ENCODE measurements at regions not wholly inside any gene's neighbourhood (a gene's known extent, or its start where the extent isn't known, plus 50 kb on each side); places are given as distances from the start of the nearest gene placed in this dataset.

- Histone ChIP-seq H3K4me3 (ENCODE audit: low read depth, low read length) (no peak overlapping the region), H3K36me3 (ENCODE audit: control insufficient read depth, insufficient read depth, low read length) (no peaks in the 10 kb centered on the region), H3K27me3 (ENCODE audit: control insufficient read depth, insufficient read depth, low read length) (no peaks in the 10 kb centered on the region), H3K9me3 (ENCODE audit: control insufficient read depth, insufficient read depth, low read depth, low read length) (no peaks in the 10 kb centered on the region), H3K27ac (ENCODE audit: low read depth, low read length) (no peak overlapping the region), H3K4me1 (ENCODE audit: control insufficient read depth, insufficient read depth, low read length) (no peaks in the 10 kb centered on the region), H3K9ac (ENCODE audit: low read length) (no peak overlapping the region)
These were observed 133.3 kb upstream of the ANO3 start for GRCh38 chr11:26198532-26199096.

GRCh38 chr11:26199331-26200095, 132.4 kb upstream of the ANO3 start:
- no peak overlapping the region for H3K9ac ChIP-seq (ENCODE audit: low read length)
- no peaks in the 10 kb centered on the region for H3K27me3 ChIP-seq (ENCODE audit: control insufficient read depth, insufficient read depth, low read length)
- no peaks in the 10 kb centered on the region for H3K9me3 ChIP-seq (ENCODE audit: control insufficient read depth, insufficient read depth, low read depth, low read length)
- no peaks in the 10 kb centered on the region for H3K4me1 ChIP-seq (ENCODE audit: control insufficient read depth, insufficient read depth, low read length)
- H3K4me3 ChIP-seq (ENCODE audit: low read depth, low read length) = no peak overlapping the region
- no peak overlapping the region for H3K27ac ChIP-seq (ENCODE audit: low read depth, low read length)
- H3K36me3 ChIP-seq (ENCODE audit: control insufficient read depth, insufficient read depth, low read length) = no peaks in the 10 kb centered on the region

- Histone ChIP-seq H3K27me3 (ENCODE audit: control insufficient read depth, insufficient read depth, low read length) (no peaks in the 10 kb centered on the region), H3K27ac (ENCODE audit: low read depth, low read length) (no peak overlapping the region), H3K4me1 (ENCODE audit: control insufficient read depth, insufficient read depth, low read length) (no peaks in the 10 kb centered on the region), H3K4me3 (ENCODE audit: low read depth, low read length) (no peak overlapping the region), H3K9ac (ENCODE audit: low read length) (no peak overlapping the region), H3K36me3 (ENCODE audit: control insufficient read depth, insufficient read depth, low read length) (no peaks in the 10 kb centered on the region), H3K9me3 (ENCODE audit: control insufficient read depth, insufficient read depth, low read depth, low read length) (no peaks in the 10 kb centered on the region)
These were observed 130.5 kb upstream of the ANO3 start for GRCh38 chr11:26201411-26201810.

- Histone ChIP-seq H3K27ac (ENCODE audit: low read depth, low read length) (no peak overlapping the region), H3K9ac (ENCODE audit: low read length) (no peak overlapping the region), H3K36me3 (ENCODE audit: control insufficient read depth, insufficient read depth, low read length) (no peaks in the 10 kb centered on the region), H3K4me3 (ENCODE audit: low read depth, low read length) (no peak overlapping the region), H3K4me1 (ENCODE audit: control insufficient read depth, insufficient read depth, low read length) (no peaks in the 10 kb centered on the region), H3K9me3 (ENCODE audit: control insufficient read depth, insufficient read depth, low read depth, low read length) (no peaks in the 10 kb centered on the region), H3K27me3 (ENCODE audit: control insufficient read depth, insufficient read depth, low read length) (no peaks in the 10 kb centered on the region)
These were observed 129.2 kb upstream of the ANO3 start for GRCh38 chr11:26202754-26203153.

- H3K9me3 ChIP-seq (ENCODE audit: control insufficient read depth, insufficient read depth, low read depth, low read length) = no peaks in the 10 kb centered on the region
- no peak overlapping the region for H3K9ac ChIP-seq (ENCODE audit: low read length)
- no peaks in the 10 kb centered on the region for H3K27me3 ChIP-seq (ENCODE audit: control insufficient read depth, insufficient read depth, low read length)
- no peak overlapping the region for H3K4me3 ChIP-seq (ENCODE audit: low read depth, low read length)
- H3K4me1 ChIP-seq (ENCODE audit: control insufficient read depth, insufficient read depth, low read length) = no peaks in the 10 kb centered on the region
- H3K36me3 ChIP-seq (ENCODE audit: control insufficient read depth, insufficient read depth, low read length) = no peaks in the 10 kb centered on the region
- no peak overlapping the region for H3K27ac ChIP-seq (ENCODE audit: low read depth, low read length)
These were observed 127.8 kb upstream of the ANO3 start for GRCh38 chr11:26204101-26204500.

- Histone ChIP-seq H3K27ac (ENCODE audit: low read depth, low read length) (no peak overlapping the region), H3K36me3 (ENCODE audit: control insufficient read depth, insufficient read depth, low read length) (no peaks in the 10 kb centered on the region), H3K4me3 (ENCODE audit: low read depth, low read length) (no peak overlapping the region), H3K4me1 (ENCODE audit: control insufficient read depth, insufficient read depth, low read length) (no peaks in the 10 kb centered on the region), H3K9me3 (ENCODE audit: control insufficient read depth, insufficient read depth, low read depth, low read length) (no peaks in the 10 kb centered on the region), H3K9ac (ENCODE audit: low read length) (no peak overlapping the region), H3K27me3 (ENCODE audit: control insufficient read depth, insufficient read depth, low read length) (no peaks in the 10 kb centered on the region)
These were observed 127.1 kb upstream of the ANO3 start for GRCh38 chr11:26204839-26205238.

- Histone ChIP-seq H3K4me3 (ENCODE audit: low read depth, low read length) (no peak overlapping the region), H3K27ac (ENCODE audit: low read depth, low read length) (no peak overlapping the region)
These were observed 112.5 kb upstream of the ANO3 start for GRCh38 chr11:26219183-26220117.

GRCh38 chr11:26225646-26226045, 106.3 kb upstream of the ANO3 start:
- H3K9me3 ChIP-seq (ENCODE audit: control insufficient read depth, insufficient read depth, low read depth, low read length) = peaks cover 10% of the 10 kb centered on the region
- no peak overlapping the region for H3K27ac ChIP-seq (ENCODE audit: low read depth, low read length)
- H3K9ac ChIP-seq (ENCODE audit: low read length) = no peak overlapping the region
- H3K27me3 ChIP-seq (ENCODE audit: control insufficient read depth, insufficient read depth, low read length) = no peaks in the 10 kb centered on the region
- H3K4me3 ChIP-seq (ENCODE audit: low read depth, low read length) = no peak overlapping the region
- no peaks in the 10 kb centered on the region for H3K36me3 ChIP-seq (ENCODE audit: control insufficient read depth, insufficient read depth, low read length)
- no peaks in the 10 kb centered on the region for H3K4me1 ChIP-seq (ENCODE audit: control insufficient read depth, insufficient read depth, low read length)

More at GRCh38 chr11:26219183-26220117, 112.5 kb upstream of the ANO3 start:
- no peaks in the 10 kb centered on the region for H3K4me1 ChIP-seq (ENCODE audit: control insufficient read depth, insufficient read depth, low read length)
- no peaks in the 10 kb centered on the region for H3K36me3 ChIP-seq (ENCODE audit: control insufficient read depth, insufficient read depth, low read length)
- H3K9ac ChIP-seq (ENCODE audit: low read length) = no peak overlapping the region
- H3K9me3 ChIP-seq (ENCODE audit: control insufficient read depth, insufficient read depth, low read depth, low read length) = peaks cover 10% of the 10 kb centered on the region
- no peaks in the 10 kb centered on the region for H3K27me3 ChIP-seq (ENCODE audit: control insufficient read depth, insufficient read depth, low read length)

- no peaks in the 10 kb centered on the region for H3K4me1 ChIP-seq (ENCODE audit: control insufficient read depth, insufficient read depth, low read length)
- no peak overlapping the region for H3K27ac ChIP-seq (ENCODE audit: low read depth, low read length)
- H3K9me3 ChIP-seq (ENCODE audit: control insufficient read depth, insufficient read depth, low read depth, low read length) = peaks cover 8% of the 10 kb centered on the region
- no peak overlapping the region for H3K4me3 ChIP-seq (ENCODE audit: low read depth, low read length)
- no peak overlapping the region for H3K9ac ChIP-seq (ENCODE audit: low read length)
- no peaks in the 10 kb centered on the region for H3K36me3 ChIP-seq (ENCODE audit: control insufficient read depth, insufficient read depth, low read length)
- no peaks in the 10 kb centered on the region for H3K27me3 ChIP-seq (ENCODE audit: control insufficient read depth, insufficient read depth, low read length)
These were observed 104.6 kb upstream of the ANO3 start for GRCh38 chr11:26227301-26227746.

GRCh38 chr11:26227883-26228502, 103.9 kb upstream of the ANO3 start:
- no peak overlapping the region for H3K9ac ChIP-seq (ENCODE audit: low read length)
- no peaks in the 10 kb centered on the region for H3K4me1 ChIP-seq (ENCODE audit: control insufficient read depth, insufficient read depth, low read length)
- peaks cover 2% of the 10 kb centered on the region; the same call in 1 of the 2 replicates for H3K9me3 ChIP-seq (ENCODE audit: control insufficient read depth, insufficient read depth, low read depth, low read length)
- no peaks in the 10 kb centered on the region for H3K27me3 ChIP-seq (ENCODE audit: control insufficient read depth, insufficient read depth, low read length)
- no peaks in the 10 kb centered on the region for H3K36me3 ChIP-seq (ENCODE audit: control insufficient read depth, insufficient read depth, low read length)
- H3K27ac ChIP-seq (ENCODE audit: low read depth, low read length) = no peak overlapping the region
- H3K4me3 ChIP-seq (ENCODE audit: low read depth, low read length) = no peak overlapping the region
